SK-N-SH (cell line): ENCODE measurements at regions not wholly inside any gene's neighbourhood (a gene's known extent, or its start where the extent isn't known, plus 50 kb on each side); places are given as distances from the start of the nearest gene placed in this dataset.

ENCODE experiments used
- CTCF ChIA-PET: fragments of 300-600, 350-600 bp; formaldehyde crosslinking; extraction: SDS; loops from one replicate; lab custom pipeline; 2021; lab: Yijun Ruan, JAX
- POLR2A ChIA-PET: fragments of 350-600 bp; sonication (Branson Sonifier 250); formaldehyde crosslinking; extraction: SDS; loops from one replicate; lab custom pipeline; 2020; ENCODE audit warnings: antibody characterized with exemption, inconsistent platforms; lab: Yijun Ruan, JAX
- DNase-seq: peaks from one replicate; pipeline ENCODE4 v3.0.0; 2012
- H2AFZ ChIP-seq: fragments of 200-600 bp; sonication (generic); 2 replicates; pipeline ENCODE4 v1.8.1; 2016; ENCODE audit warnings: antibody characterized with exemption, mild to moderate bottlenecking, low read depth
- H3F3A ChIP-seq: fragments of 200-600 bp; sonication (generic); replicated peaks from 2 replicates; pipeline ENCODE3; 2016; ENCODE audit warnings: antibody characterized with exemption, mild to moderate bottlenecking; ENCODE audit not compliant: insufficient read depth
- H3K27ac ChIP-seq, 2 experiments: fragments of 200-500 bp in 1 of 2; fragments of 200-600 bp in 1 of 2; sonication (Bioruptor generic) in 1 of 2; sonication (generic), shearing (Covaris generic) in 1 of 2; 2 replicates each; pipeline versions ENCODE4 v1.5.1 to v1.6.1; 2014 to 2016; ENCODE audit warnings: low read depth in 2 of 2, inconsistent platforms in 1 of 2, low read length in 1 of 2, mild to moderate bottlenecking in 1 of 2, mixed read lengths in 1 of 2
- H3K27me3 ChIP-seq: fragments of 200-600 bp; sonication (generic), shearing (Covaris generic); 2 replicates; pipeline ENCODE4 v1.6.1; 2016; ENCODE audit warnings: mixed run types; ENCODE audit not compliant: insufficient read depth
- H3K36me3 ChIP-seq, 2 experiments: fragments of 200-500 bp in 1 of 2; fragments of 200-600 bp in 1 of 2; sonication (Bioruptor generic) in 1 of 2; sonication (generic) in 1 of 2; replicated peaks in 1 of 2; 2 replicates each; pipeline versions ENCODE3 to v1.5.1; 2014 to 2016; ENCODE audit warnings: low read length in 1 of 2, mild to moderate bottlenecking in 1 of 2; ENCODE audit not compliant: insufficient read depth in 2 of 2, control insufficient read depth in 1 of 2
- H3K4me1 ChIP-seq, 2 experiments: fragments of 200-500 bp in 1 of 2; fragments of 200-600 bp in 1 of 2; sonication (Bioruptor generic) in 1 of 2; sonication (generic), shearing (Covaris generic) in 1 of 2; 2 replicates each; pipeline versions ENCODE4 v1.5.1 to v1.6.1; 2014 to 2016; ENCODE audit warnings: low read depth in 1 of 2, low read length in 1 of 2, mixed run types in 1 of 2; ENCODE audit not compliant: insufficient read depth in 2 of 2, control insufficient read depth in 1 of 2
- H3K4me2 ChIP-seq: fragments of 200-600 bp; sonication (generic), shearing (Covaris generic); 2 replicates; pipeline ENCODE4 v1.6.1; 2017; ENCODE audit warnings: mixed run types
- H3K4me3 ChIP-seq, 2 experiments: fragments of 200-500 bp in 1 of 2; fragments of 200-600 bp in 1 of 2; sonication (Bioruptor generic) in 1 of 2; sonication (generic), shearing (Covaris generic) in 1 of 2; 2 replicates each; pipeline versions ENCODE4 v1.5.1 to v1.8.1; 2014 to 2016; ENCODE audit warnings: low read depth in 2 of 2, inconsistent platforms in 1 of 2, low read length in 1 of 2, mild to moderate bottlenecking in 1 of 2, mixed read lengths in 1 of 2, moderate library complexity in 1 of 2
- H3K79me2 ChIP-seq: fragments of 200-600 bp; sonication (generic); 2 replicates; pipeline ENCODE4 v1.8.1; 2017; ENCODE audit warnings: mild to moderate bottlenecking; ENCODE audit not compliant: insufficient read depth
- H3K9ac ChIP-seq: fragments of 200-600 bp; sonication (generic); 2 replicates; pipeline ENCODE4 v1.6.1; 2017; ENCODE audit warnings: mixed run types
- H3K9me2 ChIP-seq: fragments of 200-600 bp; sonication (generic); 2 replicates; pipeline ENCODE4 v1.6.1; 2017; ENCODE audit warnings: mixed run types
- H3K9me3 ChIP-seq: fragments of 200-600 bp; sonication (generic); 2 replicates; pipeline ENCODE4 v1.6.1; 2017; ENCODE audit warnings: mixed run types, mild to moderate bottlenecking, moderate library complexity
- H4K20me1 ChIP-seq: fragments of 200-600 bp; sonication (generic); 2 replicates; pipeline ENCODE4 v1.6.1; 2017; ENCODE audit warnings: mild to moderate bottlenecking, mixed run types; ENCODE audit not compliant: insufficient read depth
- CTCF ChIP-seq: fragments of 200-600 bp; sonication (generic); IDR thresholded peaks from 2 replicates; pipeline ENCODE4 v1.6.1; 2017; ENCODE audit warnings: antibody characterized with exemption, mild to moderate bottlenecking, moderate library complexity
- ELF1 ChIP-seq: IDR thresholded peaks from 2 replicates; pipeline ENCODE4 v1.4.0; 2012
- EZH2phosphoT487 ChIP-seq: fragments of 200-600 bp; sonication (generic); IDR thresholded peaks from 2 replicates; pipeline ENCODE4 v1.6.1; 2017; ENCODE audit warnings: low read depth, mixed run types, mild to moderate bottlenecking, antibody characterized with exemption, moderate library complexity, borderline replicate concordance
- FOSL2 ChIP-seq: IDR thresholded peaks from 2 replicates; pipeline ENCODE4 v1.4.0; 2012; ENCODE audit warnings: low read depth, mild to moderate bottlenecking, moderate library complexity, borderline replicate concordance
- FOXJ3 ChIP-seq: sonication (generic); formaldehyde crosslinking; IDR thresholded peaks from 2 replicates; pipeline ENCODE4 v1.5.1; 2020; ENCODE audit warnings: mild to moderate bottlenecking, missing genetic modification reagents
- MXI1 ChIP-seq: IDR thresholded peaks from 2 replicates; pipeline ENCODE4 v1.6.1; 2012; ENCODE audit warnings: mild to moderate bottlenecking, low read depth, low read length, improper control_type of control experiment
- PBX3 ChIP-seq: IDR thresholded peaks from 2 replicates; pipeline ENCODE4; 2012
- RAD21 ChIP-seq: IDR thresholded peaks from 2 replicates; pipeline ENCODE4 v1.6.1; 2012; ENCODE audit warnings: mild to moderate bottlenecking, low read length
- RCOR1 ChIP-seq: fragments of 150-350 bp; IDR thresholded peaks from 2 replicates; pipeline ENCODE4 v1.6.1; 2017; ENCODE audit warnings: antibody characterized with exemption, low read length
- RFX5 ChIP-seq: IDR thresholded peaks from 2 replicates; pipeline ENCODE4 v1.6.1; 2012; ENCODE audit warnings: mild to moderate bottlenecking, improper control_type of control experiment, low read length
- RXRA ChIP-seq: IDR thresholded peaks from 2 replicates; pipeline ENCODE4 v1.4.0; 2012; ENCODE audit warnings: low read depth, mild to moderate bottlenecking, borderline replicate concordance
- SIN3A ChIP-seq: IDR thresholded peaks from 2 replicates; pipeline ENCODE4 v1.6.1; 2012; ENCODE audit warnings: low read depth, mild to moderate bottlenecking, low read length, moderate library complexity, borderline replicate concordance
- TAF1 ChIP-seq: IDR thresholded peaks from 2 replicates; pipeline ENCODE4 v1.6.1; 2012; ENCODE audit warnings: low read depth, mild to moderate bottlenecking, low read length, moderate library complexity, borderline replicate concordance
- TCF12 ChIP-seq: IDR thresholded peaks from 2 replicates; pipeline ENCODE4 v1.4.0; 2012
- TEAD4 ChIP-seq: IDR thresholded peaks from 2 replicates; pipeline ENCODE4 v1.4.0; 2012; ENCODE audit warnings: mild to moderate bottlenecking, borderline replicate concordance; ENCODE audit not compliant: insufficient read depth
- USF1 ChIP-seq: IDR thresholded peaks from 2 replicates; pipeline ENCODE4 v1.4.0; 2012; ENCODE audit warnings: low read depth, borderline replicate concordance
- USF2 ChIP-seq: fragments of 150-350 bp; IDR thresholded peaks from 2 replicates; pipeline ENCODE4 v1.6.1; 2017; ENCODE audit warnings: antibody characterized with exemption, low read length, low read depth, borderline replicate concordance
- YY1 ChIP-seq: IDR thresholded peaks from 2 replicates; pipeline ENCODE4 v1.4.0; 2012; ENCODE audit warnings: low read depth, mild to moderate bottlenecking
- WGBS: methylation state at CpG from one replicate; pipeline ENCODE4 v1.1.6; 2017; ENCODE audit warnings: low lambda C conversion rate; 5-methylcytosine and 5-hydroxymethylcytosine counted together

GRCh38 chr14:100472491-100472890 is 114.7 kb downstream of the BEGAIN start:
- Histone ChIP-seq H3K27ac (no peak overlapping the region; a peak in 1 of 4 replicates), H2AFZ (no peak overlapping the region), H3F3A (peaks cover 26% of the 10 kb centered on the region), H3K4me1 (peaks cover 12 to 54% of the 10 kb centered on the region in 2 experiments), H3K9me2 (no peaks in the 10 kb centered on the region), H3K27me3 (no peaks in the 10 kb centered on the region), H4K20me1 (no peaks in the 10 kb centered on the region), H3K79me2 (no peaks in the 10 kb centered on the region), H3K9me3 (no peaks in the 10 kb centered on the region), H3K36me3 (peaks cover 0 to 7% of the 10 kb centered on the region in 2 experiments), H3K4me2 (no peak overlapping the region), H3K4me3 (no peak overlapping the region), H3K9ac (no peak overlapping the region)
- ChIA-PET POLR2A (interaction anchor here (1.3 kb wide), 1 partner anchor 31 kb away, joined by 3 read pairs; no protein-coding TSS in a partner anchor), CTCF (no interaction called here)
- no peak for DNase-seq
- WGBS, result 100% methylated on average over 1 of the region's 7 CpGs
- TF ChIP-seq PBX3 (no peak), SIN3A (no peak), TAF1 (no peak), ELF1 (no peak), MXI1 (no peak), USF2 (no peak), RFX5 (no peak), CTCF (no peak), EZH2phosphoT487 (no peak), FOSL2 (no peak), TEAD4 (no peak), RAD21 (no peak), RXRA (no peak), FOXJ3 (CRISPR knock-in tag) (no peak), TCF12 (no peak), YY1 (no peak), USF1 (no peak), RCOR1 (no peak)
